ENCODE measurements at regions not wholly inside any gene's neighbourhood (a gene's known extent, or its start where the extent isn't known, plus 50 kb on each side); places are given as distances from the start of the nearest gene placed in this dataset.

DNA sequence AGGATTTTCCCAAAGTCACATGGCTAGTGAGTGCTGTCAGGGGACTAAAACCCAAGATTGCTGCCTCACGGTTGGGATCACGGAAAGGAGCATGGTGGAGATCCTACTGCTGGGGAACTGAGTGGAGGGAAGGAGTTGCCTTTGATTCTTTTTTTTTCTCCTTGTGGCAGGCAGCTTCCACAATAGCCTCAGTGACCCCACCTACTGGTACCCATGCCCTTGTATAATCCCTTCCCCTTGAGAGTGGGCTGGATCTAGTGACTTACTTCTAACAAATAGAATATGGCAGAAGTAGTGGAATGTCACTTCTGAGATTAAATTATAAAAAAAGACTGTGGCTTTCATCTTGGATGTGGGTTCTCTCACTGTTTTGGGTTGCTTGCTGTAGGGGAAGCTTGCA lies 135.7 kb downstream of the DICER1 start:
- Histone ChIP-seq H3K27me3 (no peaks in the 10 kb centered on the region), H3K36me3 (no peaks in the 10 kb centered on the region), H3K4me1 (no peaks in the 10 kb centered on the region), H3K4me3 (no peak overlapping the region), H3K9me3 (no peaks in the 10 kb centered on the region), H3K27ac (no peak overlapping the region)
- FAIRE-seq (no peak), ATAC-seq (no peak), DNase-seq (no peak)
- TF ChIP-seq, protein P1, sequence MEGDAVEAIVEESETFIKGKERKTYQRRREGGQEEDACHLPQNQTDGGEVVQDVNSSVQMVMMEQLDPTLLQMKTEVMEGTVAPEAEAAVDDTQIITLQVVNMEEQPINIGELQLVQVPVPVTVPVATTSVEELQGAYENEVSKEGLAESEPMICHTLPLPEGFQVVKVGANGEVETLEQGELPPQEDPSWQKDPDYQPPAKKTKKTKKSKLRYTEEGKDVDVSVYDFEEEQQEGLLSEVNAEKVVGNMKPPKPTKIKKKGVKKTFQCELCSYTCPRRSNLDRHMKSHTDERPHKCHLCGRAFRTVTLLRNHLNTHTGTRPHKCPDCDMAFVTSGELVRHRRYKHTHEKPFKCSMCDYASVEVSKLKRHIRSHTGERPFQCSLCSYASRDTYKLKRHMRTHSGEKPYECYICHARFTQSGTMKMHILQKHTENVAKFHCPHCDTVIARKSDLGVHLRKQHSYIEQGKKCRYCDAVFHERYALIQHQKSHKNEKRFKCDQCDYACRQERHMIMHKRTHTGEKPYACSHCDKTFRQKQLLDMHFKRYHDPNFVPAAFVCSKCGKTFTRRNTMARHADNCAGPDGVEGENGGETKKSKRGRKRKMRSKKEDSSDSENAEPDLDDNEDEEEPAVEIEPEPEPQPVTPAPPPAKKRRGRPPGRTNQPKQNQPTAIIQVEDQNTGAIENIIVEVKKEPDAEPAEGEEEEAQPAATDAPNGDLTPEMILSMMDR (IDR thresholded peaks at IDR 0.05), result no peak
- WGBS, 2 donors, result 93 to 94% methylated on average over 2 of the region's 2 CpGs
- intact Hi-C loops (cut with DNase I), result no loop called here

DNA sequence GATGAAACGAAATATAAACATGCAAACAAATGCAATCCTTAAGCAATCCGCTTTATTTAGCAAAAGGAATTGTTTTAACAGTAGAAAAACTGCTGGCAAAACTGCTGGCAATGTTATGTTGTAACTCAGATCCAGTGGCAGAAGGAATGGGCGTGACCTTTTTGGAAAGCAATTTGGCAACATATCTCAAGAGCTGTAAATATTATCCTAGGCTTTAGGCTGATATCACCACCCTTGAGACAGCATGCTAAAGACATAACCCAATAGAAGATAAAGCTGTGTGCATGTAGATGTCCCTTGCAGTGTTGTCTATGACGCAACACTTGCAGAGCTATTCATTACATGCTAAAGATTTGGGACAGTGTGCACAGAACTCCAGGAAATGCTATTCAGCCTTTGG lies 138.5 kb downstream of the DICER1 start:
- FAIRE-seq, result no peak
- Histone ChIP-seq H3K27me3 (no peaks in the 10 kb centered on the region), H3K27ac (no peak overlapping the region), H3K36me3 (no peaks in the 10 kb centered on the region), H3K4me1 (no peaks in the 10 kb centered on the region), H3K9me3 (no peaks in the 10 kb centered on the region), H3K4me3 (no peak overlapping the region)
- intact Hi-C loops (cut with DNase I), result no loop called here
- WGBS, 2 donors, result 57 to 65% methylated on average over 4 of the region's 4 CpGs
- TF ChIP-seq, protein P1 (IDR thresholded peaks at IDR 0.05), result no peak
- DNase-seq, result no peak
- ATAC-seq, result peak in 1 of 4 donors; percentile 12

DNA sequence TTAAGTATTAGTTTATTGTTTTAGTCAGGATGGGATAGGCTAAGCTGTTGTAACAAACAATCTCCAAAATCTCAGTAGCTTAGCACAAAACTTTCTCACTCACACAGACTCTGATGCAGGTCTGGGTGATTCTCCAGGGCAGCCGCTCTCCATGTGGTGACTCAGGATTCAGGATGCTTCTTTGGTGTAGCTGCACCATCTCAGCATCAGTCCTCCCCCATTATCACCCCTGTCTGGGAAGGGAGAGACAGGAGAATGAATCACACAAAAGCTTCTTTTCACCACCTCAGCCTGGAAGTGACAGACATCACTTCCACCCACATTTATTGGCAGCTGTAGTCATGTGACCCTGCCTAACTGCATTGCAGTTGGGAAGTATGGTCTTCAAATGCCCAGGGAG lies 142.3 kb downstream of the DICER1 start:
- 98 to 100% methylated on average over 1 of the region's 1 CpG for WGBS, 2 donors
- no peak overlapping the region for H3K27ac ChIP-seq
- H3K9me3 ChIP-seq, result no peaks in the 10 kb centered on the region
- intact Hi-C loops (cut with DNase I), result no loop called here
- TF ChIP-seq, protein P1 (IDR thresholded peaks at IDR 0.05), result no peak
- no peaks in the 10 kb centered on the region for H3K4me1 ChIP-seq
- H3K4me3 ChIP-seq, result no peak overlapping the region
- ATAC-seq (no peak), DNase-seq (no peak), FAIRE-seq (no peak)
- H3K27me3 ChIP-seq, result no peaks in the 10 kb centered on the region
- no peaks in the 10 kb centered on the region for H3K36me3 ChIP-seq

DNA sequence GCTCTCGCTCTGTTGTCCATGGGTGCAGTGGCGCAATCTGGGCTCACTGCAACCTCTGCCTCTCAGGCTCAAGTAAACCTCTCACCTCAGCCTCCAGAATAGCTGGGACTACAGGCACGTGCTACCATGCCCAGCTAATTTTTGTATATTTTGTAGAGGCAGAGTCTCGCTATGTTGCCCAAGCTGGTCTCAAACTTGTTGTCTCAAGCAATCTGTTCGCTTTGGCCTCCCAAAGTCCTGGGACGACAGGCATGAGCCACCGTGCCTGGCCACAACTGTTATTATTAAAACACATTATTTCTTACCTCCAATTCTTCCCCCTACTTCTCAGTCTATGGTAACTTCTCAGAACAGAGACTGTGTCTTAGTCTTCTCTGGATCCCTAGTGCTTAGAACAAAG lies 143.3 kb downstream of the DICER1 start:
- TF ChIP-seq, protein P1 (IDR thresholded peaks at IDR 0.05), result no peak
- no peaks in the 10 kb centered on the region for H3K27me3 ChIP-seq
- DNase-seq (no peak), FAIRE-seq (no peak), ATAC-seq (no peak)
- intact Hi-C loops (cut with DNase I), result no loop called here
- no peak overlapping the region for H3K27ac ChIP-seq
- H3K9me3 ChIP-seq, result no peaks in the 10 kb centered on the region
- no peak overlapping the region for H3K4me3 ChIP-seq
- H3K36me3 ChIP-seq, result no peaks in the 10 kb centered on the region
- WGBS, 2 donors, result 89 to 90% methylated on average over 7 of the region's 7 CpGs
- no peaks in the 10 kb centered on the region for H3K4me1 ChIP-seq

DNA sequence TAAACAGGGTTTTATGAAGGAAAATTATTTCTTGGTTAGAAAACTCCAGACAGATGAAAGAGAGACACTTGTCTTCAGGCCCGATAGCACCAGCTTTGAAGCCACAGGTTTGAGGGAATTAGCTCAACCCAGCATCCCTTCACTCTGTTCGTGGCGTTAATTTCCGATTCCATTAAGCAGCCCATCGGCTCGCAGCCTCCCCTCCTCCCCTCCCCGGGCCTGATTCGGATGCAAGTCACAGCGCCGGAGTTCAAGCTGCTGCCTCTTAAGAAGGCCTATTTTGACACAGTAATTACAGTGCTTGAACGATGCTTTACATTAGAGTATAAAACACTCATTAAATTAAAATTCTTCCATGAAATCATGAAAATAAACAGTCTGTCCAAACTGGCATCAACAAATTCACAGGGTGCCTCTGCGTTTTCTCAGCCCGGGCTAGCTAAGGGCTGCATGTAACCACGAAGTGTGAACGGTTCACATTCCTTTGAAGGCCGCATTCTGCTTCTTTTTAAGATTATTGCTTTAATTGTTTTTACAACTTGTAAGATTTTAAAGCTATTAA lies 145.8 kb downstream of the DICER1 start:
- FAIRE-seq, result no peak
- 77 to 81% methylated on average over 16 of the region's 16 CpGs for whole genome bisulfite sequencing, 2 donors
- Histone ChIP-seq H3K27me3 (no peaks in the 10 kb centered on the region), H3K36me3 (no peaks in the 10 kb centered on the region), H3K27ac (no peak overlapping the region), H3K9me3 (no peaks in the 10 kb centered on the region), H3K4me3 (no peak overlapping the region), H3K4me1 (no peaks in the 10 kb centered on the region)
- TF ChIP-seq, protein P1 (IDR thresholded peaks at IDR 0.05), result no peak
- intact Hi-C loops (cut with DNase I), result no loop called here
- no peak for ATAC-seq
- DNase-seq, result no peak
